HEK293 (cell line): ENCODE measurements at regions not wholly inside any gene's neighbourhood (a gene's known extent, or its start where the extent isn't known, plus 50 kb on each side); places are given as distances from the start of the nearest gene placed in this dataset.

ENCODE experiments used
- CTCF ChIA-PET: fragments of 350-600 bp; formaldehyde crosslinking; extraction: SDS; loops from one replicate; lab custom pipeline; 2021; ENCODE audit warnings: antibody characterized with exemption; lab: Yijun Ruan, JAX
- POLR2A ChIA-PET: fragments of 300-600 bp; formaldehyde crosslinking; extraction: SDS; loops from one replicate; lab custom pipeline; 2020; ENCODE audit warnings: antibody characterized with exemption, inconsistent platforms; lab: Yijun Ruan, JAX
- H3K27ac ChIP-seq: fragments of 200-500 bp; sonication (Bioruptor generic); 2 replicates; pipeline ENCODE4 v1.5.1; 2014; ENCODE audit warnings: low read depth, low read length, control low read depth, inconsistent platforms; ENCODE audit errors: extremely low read depth
- H3K36me3 ChIP-seq, 2 experiments: fragments of 200-500 bp in 1 of 2; sonication (Bioruptor generic) in 1 of 2; 1 replicate in 1 of 2; 2 replicates in 1 of 2; pipeline ENCODE4 v1.5.1; 2014 to 2017; ENCODE audit warnings: inconsistent platforms in 2 of 2, low read length in 2 of 2; ENCODE audit not compliant: control insufficient read depth in 2 of 2, insufficient read depth in 1 of 2
- H3K4me1 ChIP-seq: fragments of 200-500 bp; sonication (Bioruptor generic); 2 replicates; pipeline ENCODE4 v1.5.1; 2014; ENCODE audit warnings: mild to moderate bottlenecking, low read length, inconsistent platforms; ENCODE audit not compliant: control insufficient read depth, insufficient read depth
- H3K4me3 ChIP-seq: 2 replicates; pipeline ENCODE4 v1.5.1; 2011; ENCODE audit warnings: low read depth, mild to moderate bottlenecking, control low read depth, low read length, moderate library complexity
- H3K9me3 ChIP-seq: fragments of 200-500 bp; sonication (Bioruptor generic); 2 replicates; pipeline ENCODE4 v1.5.1; 2014; ENCODE audit warnings: low read depth, low read length, inconsistent platforms; ENCODE audit not compliant: control insufficient read depth, insufficient read depth
- BCL6B ChIP-seq: fragments of 450-650 bp; formaldehyde crosslinking; IDR thresholded peaks from 2 replicates; pipeline ENCODE4 v1.5.1; 2017; ENCODE audit warnings: missing biosample characterization, missing genetic modification characterization
- ELK4 ChIP-seq: IDR thresholded peaks from 2 replicates; pipeline ENCODE4 v1.6.1; 2011; ENCODE audit warnings: mild to moderate bottlenecking, low read depth, low read length, borderline replicate concordance
- GLIS2 ChIP-seq: fragments of 450-650 bp; formaldehyde crosslinking; IDR thresholded peaks from 2 replicates; pipeline ENCODE4 v1.5.1; 2016; ENCODE audit warnings: missing biosample characterization, missing genetic modification characterization
- INSM2 ChIP-seq: fragments of 450-650 bp; formaldehyde crosslinking; IDR thresholded peaks from 2 replicates; pipeline ENCODE4 v1.5.1; 2016; ENCODE audit warnings: missing biosample characterization, missing genetic modification characterization
- KLF16 ChIP-seq: fragments of 450-650 bp; formaldehyde crosslinking; IDR thresholded peaks from 2 replicates; pipeline ENCODE4 v1.5.1; 2017; ENCODE audit warnings: missing biosample characterization, missing genetic modification characterization
- PATZ1 ChIP-seq: fragments of 450-650 bp; formaldehyde crosslinking; IDR thresholded peaks from 2 replicates; pipeline ENCODE4 v1.5.1; 2016; ENCODE audit warnings: missing biosample characterization, missing genetic modification characterization
- RBAK ChIP-seq: fragments of 450-650 bp; formaldehyde crosslinking; IDR thresholded peaks from 2 replicates; pipeline ENCODE4 v1.5.1; 2016; ENCODE audit warnings: missing biosample characterization, missing genetic modification characterization
- SETDB1 ChIP-seq: IDR thresholded peaks from one replicate; pipeline ENCODE4 v1.6.1; 2017; ENCODE audit warnings: mild to moderate bottlenecking, low read length, moderate library complexity, mixed read lengths; ENCODE audit not compliant: insufficient read length
- ZFP69B ChIP-seq: fragments of 450-650 bp; formaldehyde crosslinking; IDR thresholded peaks from 2 replicates; pipeline ENCODE4 v1.5.1; 2016; ENCODE audit warnings: missing biosample characterization, missing genetic modification characterization
- ZNF121 ChIP-seq: fragments of 450-650 bp; formaldehyde crosslinking; IDR thresholded peaks from 2 replicates; pipeline ENCODE4 v1.5.1; 2016; ENCODE audit warnings: missing biosample characterization, missing genetic modification characterization
- ZNF140 ChIP-seq: fragments of 450-650 bp; formaldehyde crosslinking; IDR thresholded peaks from 2 replicates; pipeline ENCODE4 v1.5.1; 2016; ENCODE audit warnings: missing biosample characterization, missing genetic modification characterization
- ZNF16 ChIP-seq: fragments of 450-650 bp; formaldehyde crosslinking; IDR thresholded peaks from 2 replicates; pipeline ENCODE4 v1.5.1; 2016; ENCODE audit warnings: low read depth, missing biosample characterization, missing genetic modification characterization
- ZNF174 ChIP-seq: fragments of 450-650 bp; formaldehyde crosslinking; IDR thresholded peaks from 2 replicates; pipeline ENCODE4 v1.5.0; 2017; ENCODE audit warnings: missing biosample characterization, mild to moderate bottlenecking, missing genetic modification characterization
- ZNF214 ChIP-seq: fragments of 450-650 bp; formaldehyde crosslinking; IDR thresholded peaks from 2 replicates; pipeline ENCODE4 v1.5.1; 2017; ENCODE audit warnings: missing biosample characterization, mild to moderate bottlenecking, missing genetic modification characterization, borderline replicate concordance
- ZNF324 ChIP-seq: fragments of 450-650 bp; formaldehyde crosslinking; IDR thresholded peaks from 2 replicates; pipeline ENCODE4 v1.5.1; 2016; ENCODE audit warnings: missing biosample characterization, missing genetic modification characterization
- ZNF423 ChIP-seq: fragments of 450-650 bp; formaldehyde crosslinking; IDR thresholded peaks from 2 replicates; pipeline ENCODE4 v1.5.1; 2016; ENCODE audit warnings: missing biosample characterization, missing genetic modification characterization
- ZNF426 ChIP-seq: fragments of 450-650 bp; formaldehyde crosslinking; IDR thresholded peaks from 2 replicates; pipeline ENCODE4 v1.5.1; 2017; ENCODE audit warnings: missing biosample characterization, missing genetic modification characterization, mild to moderate bottlenecking, inconsistent platforms, moderate library complexity
- ZNF518A ChIP-seq: fragments of 450-650 bp; formaldehyde crosslinking; conservative IDR thresholded peaks from 2 replicates; pipeline ENCODE4 v1.5.1; 2016; ENCODE audit warnings: low read depth, missing biosample characterization, missing genetic modification characterization
- ZNF549 ChIP-seq: fragments of 450-650 bp; IDR thresholded peaks from 2 replicates; pipeline ENCODE4 v1.5.1; 2018; ENCODE audit warnings: missing biosample characterization, missing genetic modification characterization, mild to moderate bottlenecking, inconsistent platforms, moderate library complexity
- ZNF596 ChIP-seq: fragments of 450-650 bp; IDR thresholded peaks from 2 replicates; pipeline ENCODE4 v1.5.0; 2018; ENCODE audit warnings: missing biosample characterization, mild to moderate bottlenecking, missing genetic modification characterization, moderate library complexity
- ZNF692 ChIP-seq: fragments of 450-650 bp; formaldehyde crosslinking; IDR thresholded peaks from 2 replicates; pipeline ENCODE4 v1.5.1; 2016; ENCODE audit warnings: missing biosample characterization, missing genetic modification characterization
- ZNF701 ChIP-seq: fragments of 450-650 bp; formaldehyde crosslinking; IDR thresholded peaks from 2 replicates; pipeline ENCODE4 v1.5.1; 2016; ENCODE audit warnings: missing biosample characterization, missing genetic modification characterization
- ZNF791 ChIP-seq: fragments of 450-650 bp; formaldehyde crosslinking; IDR thresholded peaks from 2 replicates; pipeline ENCODE4 v1.5.1; 2016; ENCODE audit warnings: missing biosample characterization, missing genetic modification characterization

- TF ChIP-seq BCL6B (tag by site-specific recombination) = no peak
- no peak for TF ChIP-seq ZFP69B (tag by site-specific recombination)
Observed at GRCh38 chrX:26908218-26908617, 554.9 kb downstream of the PPP4R3C start (continued).

GRCh38 chrX:26889574-26889973, 573.6 kb downstream of the PPP4R3C start:
- POLR2A ChIA-PET = no interaction called here
- no peak overlapping the region for H3K27ac ChIP-seq
- TF ChIP-seq ZNF324 (no peak), GLIS2 (tag by site-specific recombination) (no peak), ZNF423 (tag by site-specific recombination) (no peak), ZNF214 (no peak), PATZ1 (no peak), ZNF596 (tag by site-specific recombination) (no peak), ZNF426 (tag by site-specific recombination) (no peak), ZNF174 (tag by site-specific recombination) (no peak), ZNF692 (tag by site-specific recombination) (no peak), INSM2 (no peak), ZNF701 (tag by site-specific recombination) (no peak), KLF16 (tag by site-specific recombination) (no peak), ZNF791 (tag by site-specific recombination) (no peak), ZNF121 (tag by site-specific recombination) (no peak)

GRCh38 chrX:26873736-26874135, 589.4 kb downstream of the PPP4R3C start:
- Histone ChIP-seq H3K4me3 (no peak overlapping the region), H3K36me3 (no peaks in the 10 kb centered on the region), H3K9me3 (no peaks in the 10 kb centered on the region), H3K4me1 (no peaks in the 10 kb centered on the region), H3K27ac (no peak overlapping the region)
- CTCF ChIA-PET = no interaction called here
- POLR2A ChIA-PET = no interaction called here
- no peak for TF ChIP-seq RBAK (tag by site-specific recombination)
- TF ChIP-seq ZNF16 (tag by site-specific recombination) = no peak
- no peak for TF ChIP-seq SETDB1
- no peak for TF ChIP-seq ZNF140
- no peak for TF ChIP-seq ELK4
- no peak for TF ChIP-seq ZNF549 (tag by site-specific recombination)
- no peak for TF ChIP-seq ZNF518A (tag by site-specific recombination)
- no peak for TF ChIP-seq ZNF426 (tag by site-specific recombination)

More at GRCh38 chrX:26889574-26889973, 573.6 kb downstream of the PPP4R3C start:
- H3K4me1 ChIP-seq = no peaks in the 10 kb centered on the region
- no peaks in the 10 kb centered on the region for H3K36me3 ChIP-seq
- no peak overlapping the region for H3K4me3 ChIP-seq
- H3K9me3 ChIP-seq = no peaks in the 10 kb centered on the region
- CTCF ChIA-PET = no interaction called here
